ENCODE measurements at regions not wholly inside any gene's neighbourhood (a gene's known extent, or its start where the extent isn't known, plus 50 kb on each side); places are given as distances from the start of the nearest gene placed in this dataset.

- no peak for DNase-seq (ENCODE audit: low read depth, low spot score)
Observed at GRCh38 chr13:82698941-82699340, 1183.3 kb downstream of the SLITRK1 start.

- DNase-seq (ENCODE audit: low read depth, low spot score): no peak
Observed at GRCh38 chr13:82698383-82698782, 1183.9 kb downstream of the SLITRK1 start.

- DNase-seq (ENCODE audit: low read depth, low spot score): no peak
Observed at GRCh38 chr13:82693607-82694006, 1188.7 kb downstream of the SLITRK1 start.

GRCh38 chr13:82688400-82688994, 1193.8 kb downstream of the SLITRK1 start:
- no peak for DNase-seq (ENCODE audit: low read depth, low spot score)

- DNase-seq (ENCODE audit: low read depth, low spot score): no peak
Observed at GRCh38 chr13:82687884-82688283, 1194.4 kb downstream of the SLITRK1 start.

GRCh38 chr13:82681535-82681934, 1200.7 kb downstream of the SLITRK1 start:
- no peak for DNase-seq (ENCODE audit: low read depth, low spot score)

GRCh38 chr13:82678052-82678451, 1204.2 kb downstream of the SLITRK1 start:
- no peak for DNase-seq (ENCODE audit: low read depth, low spot score)

- DNase-seq (ENCODE audit: low read depth, low spot score): no peak
Observed at GRCh38 chr13:82675024-82675423, 1207.2 kb downstream of the SLITRK1 start.

- no peak for DNase-seq (ENCODE audit: low read depth, low spot score)
Observed at GRCh38 chr13:82674546-82674945, 1207.7 kb downstream of the SLITRK1 start.

GRCh38 chr13:82672248-82672647, 1210.0 kb downstream of the SLITRK1 start:
- no peak for DNase-seq (ENCODE audit: low read depth, low spot score)

- no peak for DNase-seq (ENCODE audit: low read depth, low spot score)
Observed at GRCh38 chr13:82664183-82664582, 1218.1 kb downstream of the SLITRK1 start.

GRCh38 chr13:82661126-82661525, 1221.1 kb downstream of the SLITRK1 start:
- no peak for DNase-seq (ENCODE audit: low read depth, low spot score)

- DNase-seq (ENCODE audit: low read depth, low spot score): no peak
Observed at GRCh38 chr13:82658811-82659210, 1223.5 kb downstream of the SLITRK1 start.

GRCh38 chr13:82657471-82657870, 1224.8 kb downstream of the SLITRK1 start:
- DNase-seq (ENCODE audit: low read depth, low spot score): no peak

- peak; percentile 47 for DNase-seq (ENCODE audit: low read depth, low spot score)
Observed at GRCh38 chr13:82654861-82655855, 1227.1 kb downstream of the SLITRK1 start.

- no peak for DNase-seq (ENCODE audit: low read depth, low spot score)
Observed at GRCh38 chr13:82654143-82654542, 1228.1 kb downstream of the SLITRK1 start.

- no peak for DNase-seq (ENCODE audit: low read depth, low spot score)
Observed at GRCh38 chr13:82647540-82647939, 1234.7 kb downstream of the SLITRK1 start.

- no peak for DNase-seq (ENCODE audit: low read depth, low spot score)
Observed at GRCh38 chr13:82636119-82636518, 1246.2 kb downstream of the SLITRK1 start.

GRCh38 chr13:82634946-82635345, 1247.3 kb downstream of the SLITRK1 start:
- no peak for DNase-seq (ENCODE audit: low read depth, low spot score)

- peak; percentile 3 for DNase-seq (ENCODE audit: low read depth, low spot score)
Observed at GRCh38 chr13:82627183-82627582, 1255.1 kb downstream of the SLITRK1 start.

GRCh38 chr13:82625717-82626116, 1256.6 kb downstream of the SLITRK1 start:
- no peak for DNase-seq (ENCODE audit: low read depth, low spot score)

GRCh38 chr13:82615043-82615442, 1267.2 kb downstream of the SLITRK1 start:
- no peak for DNase-seq (ENCODE audit: low read depth, low spot score)

GRCh38 chr13:82614086-82614485, 1268.2 kb downstream of the SLITRK1 start:
- DNase-seq (ENCODE audit: low read depth, low spot score): no peak
